RWPE2 (cell line): ENCODE measurements at regions not wholly inside any gene's neighbourhood (a gene's known extent, or its start where the extent isn't known, plus 50 kb on each side); places are given as distances from the start of the nearest gene placed in this dataset.

Experiments used
- ATAC-seq: fragments of 200-7000 bp; cut with Tn5 transposase; 3 replicates; pipeline ENCODE4 v1.9.1; 2021; ENCODE audit warnings: low read depth
- DNase-seq: peaks from one replicate; pipeline ENCODE4 v3.0.0-alpha.2; 2020; ENCODE audit warnings: low spot score
- H3K27ac ChIP-seq: fragments of 450-650 bp; 2 replicates; pipeline ENCODE4 v1.5.1; 2017; ENCODE audit warnings: mild to moderate bottlenecking; ENCODE audit not compliant: poor library complexity, severe bottlenecking
- H3K27me3 ChIP-seq: fragments of 250-450 bp; sonication (Bioruptor Pico); 2 replicates; pipeline ENCODE4 v1.5.1; 2021; ENCODE audit warnings: mild to moderate bottlenecking, moderate library complexity; ENCODE audit not compliant: insufficient read depth, poor library complexity, severe bottlenecking
- H3K36me3 ChIP-seq: fragments of 250-450 bp; sonication (Bioruptor Pico); 2 replicates; pipeline ENCODE4 v1.5.1; 2020; ENCODE audit warnings: low read depth, mild to moderate bottlenecking, moderate library complexity
- H3K4me1 ChIP-seq: fragments of 250-450 bp; sonication (Bioruptor Pico); 2 replicates; pipeline ENCODE4 v1.5.1; 2021; ENCODE audit warnings: mild to moderate bottlenecking, moderate library complexity; ENCODE audit not compliant: insufficient read depth, poor library complexity, severe bottlenecking
- H3K4me3 ChIP-seq: fragments of 250-450 bp; sonication (Bioruptor Pico); 2 replicates; pipeline ENCODE4 v1.5.1; 2021; ENCODE audit warnings: mild to moderate bottlenecking, moderate library complexity; ENCODE audit not compliant: severe bottlenecking
- H3K9me3 ChIP-seq: fragments of 250-450 bp; sonication (Bioruptor Pico); 2 replicates; pipeline ENCODE4 v1.5.1; 2021; ENCODE audit warnings: mild to moderate bottlenecking, moderate library complexity; ENCODE audit not compliant: severe bottlenecking
- CTCF ChIP-seq: fragments of 450-650 bp; IDR thresholded peaks from one replicate; pipeline ENCODE4 v1.5.1; 2017; ENCODE audit warnings: mild to moderate bottlenecking, moderate library complexity; ENCODE audit not compliant: poor library complexity, severe bottlenecking

GRCh38 chr12:130051900-130052299, 110.4 kb upstream of the FZD10 start:
- H3K4me3 ChIP-seq: no peak overlapping the region
- no peaks in the 10 kb centered on the region for H3K36me3 ChIP-seq
- no peak for ATAC-seq
- H3K4me1 ChIP-seq: no peaks in the 10 kb centered on the region
- TF ChIP-seq CTCF: no peak
- no peak overlapping the region for H3K27ac ChIP-seq
- no peaks in the 10 kb centered on the region for H3K27me3 ChIP-seq
- H3K9me3 ChIP-seq: no peaks in the 10 kb centered on the region
- DNase-seq: no peak

GRCh38 chr12:130053651-130054069, 108.6 kb upstream of the FZD10 start:
- Histone ChIP-seq H3K4me3 (no peak overlapping the region), H3K27ac (no peak overlapping the region), H3K9me3 (no peaks in the 10 kb centered on the region), H3K27me3 (no peaks in the 10 kb centered on the region), H3K4me1 (no peaks in the 10 kb centered on the region), H3K36me3 (no peaks in the 10 kb centered on the region)
- no peak for TF ChIP-seq CTCF
- DNase-seq: no peak
- ATAC-seq: peak; percentile 52; the same call in 2 of the 3 replicates

GRCh38 chr12:130054803-130055202, 107.5 kb upstream of the FZD10 start:
- no peaks in the 10 kb centered on the region for H3K4me1 ChIP-seq
- no peak for TF ChIP-seq CTCF
- no peak overlapping the region for H3K4me3 ChIP-seq
- H3K9me3 ChIP-seq: no peaks in the 10 kb centered on the region
- no peak overlapping the region for H3K27ac ChIP-seq
- no peaks in the 10 kb centered on the region for H3K36me3 ChIP-seq
- no peaks in the 10 kb centered on the region for H3K27me3 ChIP-seq
- ATAC-seq (no peak), DNase-seq (no peak)

GRCh38 chr12:130058926-130059472, 103.3 kb upstream of the FZD10 start:
- Histone ChIP-seq H3K4me3 (no peak overlapping the region), H3K4me1 (no peaks in the 10 kb centered on the region), H3K27me3 (no peaks in the 10 kb centered on the region), H3K9me3 (no peaks in the 10 kb centered on the region), H3K36me3 (no peaks in the 10 kb centered on the region), H3K27ac (no peak overlapping the region)
- no peak for DNase-seq
- ATAC-seq: no peak
- no peak for TF ChIP-seq CTCF

- DNase-seq (no peak), ATAC-seq (no peak)
- H3K27ac ChIP-seq: no peak overlapping the region
- H3K9me3 ChIP-seq: no peaks in the 10 kb centered on the region
- H3K4me1 ChIP-seq: no peaks in the 10 kb centered on the region
- H3K4me3 ChIP-seq: no peak overlapping the region
- no peak for TF ChIP-seq CTCF
- H3K27me3 ChIP-seq: no peaks in the 10 kb centered on the region
- H3K36me3 ChIP-seq: no peaks in the 10 kb centered on the region
Observed at GRCh38 chr12:130063866-130064265, 98.4 kb upstream of the FZD10 start.
